ENCODE measurements at regions not wholly inside any gene's neighbourhood (a gene's known extent, or its start where the extent isn't known, plus 50 kb on each side); places are given as distances from the start of the nearest gene placed in this dataset.

- no peak for DNase-seq (ENCODE audit: low spot score)
These were observed 194.3 kb downstream of the MYCN start for GRCh38 chr2:16134436-16135165.

DNA sequence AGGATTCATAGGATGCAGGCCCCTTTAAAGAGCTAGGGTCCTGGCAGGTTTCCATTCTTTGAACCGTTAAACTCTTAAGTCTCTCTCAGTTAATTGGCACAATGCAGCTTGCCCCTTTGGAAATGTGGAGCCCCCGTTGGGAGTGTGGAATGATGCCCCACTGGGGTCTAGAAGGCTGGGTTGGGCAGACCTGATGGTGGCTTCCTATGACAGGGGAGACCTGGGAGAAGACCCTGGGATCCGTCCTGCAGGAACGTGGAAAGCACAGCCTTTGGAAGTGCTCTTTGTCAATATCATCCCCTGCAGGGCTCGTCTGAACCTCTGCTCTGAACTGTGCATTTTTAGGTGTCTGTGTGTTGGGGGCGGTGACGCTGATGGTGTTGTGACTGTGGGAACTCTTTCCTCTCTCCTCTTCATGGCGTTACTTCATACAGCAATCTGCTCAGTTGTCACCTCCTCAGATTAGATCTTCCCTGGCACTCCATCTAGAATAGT lies 190.6 kb downstream of the MYCN start:
- DNase-seq (ENCODE audit: low spot score): no peak

GRCh38 chr2:16130541-16130880 lies 190.2 kb downstream of the MYCN start:
- no peak for DNase-seq (ENCODE audit: low spot score)

- no peak for DNase-seq (ENCODE audit: low spot score)
These were observed 189.6 kb downstream of the MYCN start for GRCh38 chr2:16129716-16130540.

DNA sequence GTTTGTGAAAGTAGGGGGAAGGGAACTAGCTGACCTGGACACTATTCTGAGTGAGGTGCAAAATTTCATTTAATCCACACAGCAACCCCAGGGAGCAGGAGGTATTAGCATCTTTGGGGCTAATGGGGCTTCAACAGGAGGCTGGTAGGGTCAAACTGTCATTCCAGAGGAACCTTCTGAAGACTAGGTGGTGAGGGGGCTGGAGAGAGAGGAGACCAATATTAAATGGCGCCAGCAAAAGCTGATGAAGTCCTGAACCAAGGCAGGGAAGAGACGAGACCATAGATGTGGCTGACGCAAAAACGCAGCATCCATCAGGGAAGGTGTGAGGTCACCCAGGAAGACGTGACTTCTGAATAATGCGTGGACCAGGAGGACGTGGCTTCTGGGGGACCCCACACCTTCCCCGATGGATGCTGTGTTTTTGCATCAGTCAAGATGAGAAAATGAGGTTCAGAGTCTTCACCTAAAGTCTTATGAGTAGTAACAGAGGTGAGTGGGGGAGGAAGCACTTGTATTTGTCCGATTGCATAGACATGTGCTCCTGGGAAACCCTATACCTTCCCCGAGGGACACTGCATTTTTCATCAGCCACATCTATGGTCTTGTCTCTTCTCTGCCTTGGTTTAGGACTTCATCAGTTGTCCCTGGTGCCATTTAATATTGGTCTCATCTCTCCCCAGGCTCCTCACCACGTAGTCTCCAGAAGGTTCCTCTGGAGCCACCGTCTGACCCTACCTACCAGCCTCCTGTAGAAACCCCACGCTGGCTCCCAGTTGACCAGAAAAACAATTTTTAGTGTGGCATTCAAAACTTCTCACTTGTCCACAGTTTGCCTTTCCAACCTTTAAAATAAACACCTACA lies 188.6 kb downstream of the MYCN start:
- no peak for DNase-seq (ENCODE audit: low spot score)

DNA sequence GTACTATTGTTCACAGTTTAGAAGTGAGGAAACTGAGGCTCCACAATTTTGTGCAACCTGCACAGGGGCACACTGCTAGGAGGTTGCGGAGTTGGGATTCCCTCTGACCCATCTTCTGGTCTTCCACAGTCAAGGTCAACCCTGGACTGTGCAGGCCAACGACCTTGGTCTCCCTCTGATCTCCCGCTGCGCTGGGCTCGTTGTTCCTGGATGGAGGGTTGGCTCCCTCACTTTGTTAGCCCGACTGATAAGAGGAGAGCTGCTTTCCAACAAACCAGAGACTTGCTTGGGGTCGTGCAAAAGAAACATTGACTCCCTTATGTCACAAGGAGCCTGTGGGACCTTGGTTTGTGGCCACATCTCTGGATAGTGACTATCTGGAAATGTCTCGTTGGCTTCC lies 187.6 kb downstream of the MYCN start:
- DNase-seq (ENCODE audit: low spot score): no peak

DNA sequence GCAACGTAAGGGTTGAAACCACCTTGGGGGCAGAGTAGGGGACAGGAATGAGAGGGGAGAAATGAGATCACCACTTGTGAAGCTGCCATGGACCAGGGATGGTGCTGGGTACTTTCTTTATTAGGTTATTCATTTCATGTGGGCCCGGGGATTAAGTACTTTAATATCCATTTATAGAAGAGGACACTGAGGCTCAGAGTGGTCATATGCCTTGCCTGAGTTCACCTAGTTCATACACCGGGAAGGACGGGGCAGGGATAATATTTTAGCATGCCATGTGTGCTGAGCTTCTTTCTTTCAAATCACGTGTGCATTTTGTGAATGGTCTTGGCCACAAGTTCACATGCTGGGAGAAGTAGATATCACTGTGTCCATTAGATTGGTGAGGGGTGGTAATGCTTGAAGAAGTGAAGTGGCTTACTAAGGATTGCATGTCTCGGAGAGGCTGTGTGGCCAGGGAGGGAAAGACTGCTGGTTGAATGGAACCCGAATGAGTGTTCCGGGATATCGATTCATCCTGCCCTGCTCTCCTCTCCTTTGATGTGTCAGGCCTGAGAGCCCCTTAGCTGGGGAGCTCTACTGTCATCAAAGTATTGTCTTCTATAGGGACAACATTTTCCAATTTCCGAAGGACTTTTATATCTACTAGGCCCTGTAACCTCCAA lies 187.1 kb downstream of the MYCN start:
- no peak for DNase-seq (ENCODE audit: low spot score)

GRCh38 chr2:16126517-16127275 lies 186.3 kb downstream of the MYCN start:
- no peak for DNase-seq (ENCODE audit: low spot score)

- DNase-seq (ENCODE audit: low spot score): no peak
These were observed 185.5 kb downstream of the MYCN start for GRCh38 chr2:16125614-16126516.

DNA sequence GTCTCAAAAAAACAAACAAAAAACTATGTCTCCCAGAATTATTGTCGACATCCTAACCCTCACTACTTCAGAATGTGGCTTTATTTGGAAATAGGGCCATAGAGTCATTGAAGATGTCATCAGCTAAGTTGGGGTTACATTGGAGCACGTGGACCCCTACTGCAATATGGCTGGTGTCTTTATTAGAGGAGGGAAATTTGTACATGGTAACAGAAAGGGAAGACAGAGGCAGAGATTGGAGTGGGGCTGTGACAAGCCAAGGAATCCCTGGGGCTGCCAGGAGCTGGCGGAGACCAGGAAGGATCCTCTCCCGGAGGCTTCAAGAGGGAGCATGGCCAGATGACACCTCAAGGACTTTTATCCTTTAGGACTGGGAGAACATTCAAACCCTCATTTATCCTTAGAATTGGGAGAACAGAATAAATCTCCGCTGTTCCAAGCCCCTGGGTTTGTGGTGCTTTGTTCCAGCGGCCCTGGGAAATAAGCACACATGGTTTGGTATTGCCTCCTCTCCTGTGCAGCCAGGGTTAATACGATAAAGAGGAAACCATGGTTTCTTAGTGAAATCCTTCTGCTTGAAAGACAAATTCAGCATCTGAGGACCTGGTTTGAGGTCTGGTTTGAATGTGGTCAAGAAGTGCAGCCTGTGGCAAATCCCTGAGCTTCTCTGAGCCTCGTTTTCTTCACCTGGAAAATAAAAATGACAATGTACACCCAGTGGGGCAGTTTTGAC lies 184.7 kb downstream of the MYCN start:
- no peak for DNase-seq (ENCODE audit: low spot score)

- DNase-seq (ENCODE audit: low spot score): no peak
These were observed 183.8 kb downstream of the MYCN start for GRCh38 chr2:16123856-16124780.

DNA sequence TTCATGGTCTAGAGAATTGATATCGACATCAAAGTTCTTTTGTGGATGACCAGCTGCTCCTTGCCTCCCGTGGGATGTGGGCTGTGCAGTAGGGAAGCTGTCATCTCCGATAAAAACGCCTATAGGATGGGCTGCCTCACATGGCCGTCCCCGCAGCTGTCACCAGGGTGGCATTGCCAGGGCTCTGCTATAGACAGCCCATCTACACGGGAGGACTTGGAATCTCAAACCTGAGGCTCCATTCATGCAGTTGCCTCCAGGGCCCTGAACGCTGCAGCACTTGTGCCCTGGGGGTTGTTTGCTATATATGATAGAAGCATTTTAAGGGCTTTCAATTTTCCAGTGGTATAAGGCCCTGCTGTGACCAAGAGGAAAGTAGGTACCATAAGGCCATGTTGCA lies 183.1 kb downstream of the MYCN start:
- no peak for DNase-seq (ENCODE audit: low spot score)

DNA sequence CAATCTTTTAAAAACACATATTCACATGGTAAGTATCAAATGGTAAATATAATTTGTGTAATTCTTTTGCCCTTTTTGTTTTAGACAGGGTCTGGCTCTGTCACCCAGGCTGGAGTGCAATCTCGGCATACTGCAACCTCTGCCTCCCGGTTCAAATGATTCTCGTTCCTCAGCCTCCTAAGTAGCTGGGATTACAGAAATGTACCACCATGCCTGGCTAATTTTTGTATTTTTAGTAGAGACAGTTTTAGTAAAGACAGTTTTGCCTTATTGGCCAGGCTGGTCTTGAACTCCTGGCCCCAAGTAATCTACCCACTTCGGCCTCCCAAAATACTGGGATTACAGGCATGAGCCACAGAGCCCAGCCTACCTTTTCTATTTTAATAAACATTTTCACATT lies 182.2 kb downstream of the MYCN start:
- no peak for DNase-seq (ENCODE audit: low spot score)

DNA sequence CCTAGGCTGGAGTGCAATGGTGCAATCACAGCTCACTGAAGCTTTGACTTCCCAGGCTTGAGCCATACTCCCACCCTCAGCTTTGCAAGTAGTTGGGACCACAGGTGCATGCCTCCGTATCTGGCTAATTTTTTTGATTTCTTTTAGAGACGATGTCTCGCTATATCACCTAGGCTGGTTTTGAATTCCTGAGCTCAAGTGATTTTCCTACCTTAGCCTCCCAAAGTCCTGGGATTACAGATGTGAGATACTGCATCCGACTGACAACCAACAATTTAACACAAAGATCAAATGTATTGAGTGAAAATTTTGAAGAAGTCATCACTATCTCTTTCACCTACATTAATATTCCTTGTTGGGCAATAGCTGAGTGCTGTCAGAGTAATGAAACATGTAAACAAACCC lies 181.6 kb downstream of the MYCN start:
- no peak for DNase-seq (ENCODE audit: low spot score)

GRCh38 chr2:16121231-16121985 lies 181.1 kb downstream of the MYCN start:
- DNase-seq (ENCODE audit: low spot score): no peak

DNA sequence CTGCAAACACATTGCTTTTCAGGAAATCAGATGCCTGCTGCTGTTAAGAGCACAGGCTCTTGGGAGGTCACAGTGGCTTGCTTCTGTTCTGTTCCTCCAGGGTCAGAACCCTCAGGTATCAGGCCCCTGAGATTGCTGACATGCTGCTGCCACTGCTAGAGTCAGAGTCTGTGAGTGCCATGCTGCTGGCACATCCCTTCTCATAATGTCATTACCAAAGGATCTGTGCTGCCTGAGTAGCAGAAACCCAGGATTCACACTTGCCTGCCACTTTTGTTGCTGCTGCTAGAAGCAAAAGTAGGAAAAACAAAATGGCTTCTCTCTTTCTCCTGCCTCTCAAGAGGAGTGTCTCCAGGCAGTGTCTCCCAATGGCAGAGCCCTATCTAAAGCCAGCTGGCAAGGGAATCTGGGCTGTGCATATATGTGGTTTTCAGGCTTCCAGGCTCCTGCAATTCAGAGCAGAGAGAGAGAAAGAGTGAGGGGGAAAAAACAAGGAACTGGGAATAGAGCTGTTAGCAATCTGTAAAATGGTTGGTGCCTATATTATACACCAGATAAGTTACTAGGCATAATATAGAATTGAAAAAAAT lies 180.3 kb downstream of the MYCN start:
- DNase-seq (ENCODE audit: low spot score): no peak

DNA sequence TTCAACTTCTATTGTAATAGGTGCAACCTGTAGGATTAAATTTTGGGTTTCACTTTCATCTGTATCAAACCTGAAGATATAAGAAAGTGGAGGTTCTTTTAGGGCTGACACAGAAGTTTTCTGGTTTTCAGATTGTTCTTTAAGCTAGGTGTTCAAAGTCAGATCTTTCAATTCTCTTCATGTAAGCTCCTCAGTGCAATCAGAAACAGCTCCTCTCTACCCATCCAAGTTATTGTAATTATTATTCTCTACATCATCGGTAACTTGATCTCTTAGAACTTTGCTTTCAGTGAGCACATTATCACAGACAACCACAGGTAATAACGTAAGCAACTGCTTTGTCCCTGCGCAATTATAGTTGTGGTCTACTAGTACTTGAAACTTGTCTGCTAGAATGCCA lies 179.4 kb downstream of the MYCN start:
- DNase-seq (ENCODE audit: low spot score): no peak

Data from HuH-7 (cell line).